Karpas-422 (cell line): ENCODE measurements at regions not wholly inside any gene's neighbourhood (a gene's known extent, or its start where the extent isn't known, plus 50 kb on each side); places are given as distances from the start of the nearest gene placed in this dataset.

ENCODE experiments used
- DNase-seq: peaks from one replicate; pipeline ENCODE4 v3.0.0-alpha.2; 2015
- H2AFZ ChIP-seq: fragments of 200-600 bp; sonication (generic); 2 replicates; pipeline ENCODE4 v1.6.1; 2014; ENCODE audit warnings: antibody characterized with exemption, low read length, mixed read lengths
- H3K27ac ChIP-seq: fragments of 200-600 bp; sonication (generic); 2 replicates; pipeline ENCODE4 v1.5.1; 2014; ENCODE audit warnings: mild to moderate bottlenecking, low read length, moderate library complexity
- H3K27me3 ChIP-seq: fragments of 200-600 bp; sonication (generic); 2 replicates; pipeline ENCODE4 v1.6.1; 2014; ENCODE audit warnings: low read length, mixed read lengths
- H3K36me3 ChIP-seq: fragments of 200-600 bp; sonication (generic); 2 replicates; pipeline ENCODE4 v1.6.1; 2014; ENCODE audit warnings: low read length, mixed read lengths; ENCODE audit not compliant: insufficient read depth
- H3K4me1 ChIP-seq: fragments of 200-600 bp; sonication (generic); 2 replicates; pipeline ENCODE4 v1.6.1; 2014; ENCODE audit warnings: mild to moderate bottlenecking, low read length, mixed read lengths
- H3K4me2 ChIP-seq: fragments of 200-600 bp; sonication (generic); 2 replicates; pipeline ENCODE4 v1.6.1; 2014; ENCODE audit warnings: low read length, low read depth, mild to moderate bottlenecking; ENCODE audit not compliant: poor library complexity, severe bottlenecking
- H3K4me3 ChIP-seq: fragments of 200-600 bp; sonication (generic); 2 replicates; pipeline ENCODE4 v1.5.1; 2014; ENCODE audit warnings: mild to moderate bottlenecking, antibody characterized with exemption, low read length, mixed read lengths
- H3K79me2 ChIP-seq: fragments of 200-600 bp; sonication (generic); 2 replicates; pipeline ENCODE4 v1.6.1; 2014; ENCODE audit warnings: mild to moderate bottlenecking, low read length, mixed read lengths
- H3K9ac ChIP-seq: fragments of 200-600 bp; sonication (generic); 2 replicates; pipeline ENCODE4 v1.6.0; 2014; ENCODE audit warnings: low read length
- H3K9me2 ChIP-seq: fragments of 200-600 bp; sonication (generic), shearing (Covaris generic); replicated peaks from 2 replicates; pipeline ENCODE4 v1.6.0; 2014; ENCODE audit warnings: mild to moderate bottlenecking, low read length, moderate library complexity; ENCODE audit not compliant: insufficient read depth
- H3K9me3 ChIP-seq: fragments of 300-700, 200-600 bp; sonication (generic); 2 replicates; pipeline ENCODE4 v1.6.1; 2014; ENCODE audit warnings: low read length, mixed read lengths
- H4K20me1 ChIP-seq: fragments of 200-600 bp; sonication (generic); 2 replicates; pipeline ENCODE4 v1.6.1; 2014; ENCODE audit warnings: mild to moderate bottlenecking, antibody characterized with exemption, low read length, low read depth; ENCODE audit not compliant: insufficient read depth

DNA sequence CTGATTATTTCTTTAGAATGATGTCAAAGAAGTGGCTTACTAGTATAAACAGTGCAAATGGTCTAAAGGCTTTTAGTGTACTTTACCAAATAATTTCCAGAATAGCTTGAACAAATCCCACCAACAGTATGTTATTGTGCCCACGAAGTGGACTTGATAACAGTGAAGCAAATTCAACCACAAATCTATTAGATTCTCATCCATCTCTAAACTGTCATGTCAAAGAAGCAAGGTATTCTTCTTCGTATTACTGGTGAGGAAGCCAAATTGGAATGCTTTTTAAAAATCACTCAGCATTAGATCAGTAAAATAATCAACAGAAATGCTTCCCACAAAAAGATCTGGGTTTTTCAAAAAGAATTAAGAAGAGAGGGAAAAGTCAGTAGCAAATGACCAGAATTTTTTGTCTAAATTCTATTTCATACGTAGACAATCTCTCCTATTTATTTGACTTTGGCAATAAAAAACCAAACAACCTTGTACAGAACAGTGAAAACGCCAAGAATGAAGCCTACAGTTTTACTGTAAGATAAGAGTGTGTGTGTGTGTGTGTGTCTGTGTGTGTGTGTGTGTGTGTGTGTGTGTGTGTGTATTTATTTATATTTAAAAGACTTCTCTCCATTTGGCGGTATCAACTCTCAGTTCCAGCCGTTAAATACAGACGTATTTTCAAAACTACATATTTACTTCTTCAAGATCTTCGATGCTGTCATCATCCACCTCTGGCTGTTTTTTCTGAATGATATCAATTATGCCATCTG is 114.6 kb downstream of the CYB561 start:
- H3K9me3 ChIP-seq: no peaks in the 10 kb centered on the region
- H3K4me3 ChIP-seq: no peak overlapping the region
- H3K27ac ChIP-seq: no peak overlapping the region
- no peaks in the 10 kb centered on the region for H3K9me2 ChIP-seq
- H4K20me1 ChIP-seq: no peaks in the 10 kb centered on the region
- H3K27me3 ChIP-seq: no peaks in the 10 kb centered on the region
- DNase-seq: no peak
- no peaks in the 10 kb centered on the region for H3K4me1 ChIP-seq
- H3K36me3 ChIP-seq: no peaks in the 10 kb centered on the region
- H3K4me2 ChIP-seq: no peak overlapping the region
- no peak overlapping the region for H3K9ac ChIP-seq
- H3K79me2 ChIP-seq: no peaks in the 10 kb centered on the region
- H2AFZ ChIP-seq: no peak overlapping the region

- H3K79me2 ChIP-seq: no peaks in the 10 kb centered on the region
- H3K27me3 ChIP-seq: no peaks in the 10 kb centered on the region
- no peak overlapping the region for H3K4me2 ChIP-seq
- H3K9ac ChIP-seq: no peak overlapping the region
- H3K4me3 ChIP-seq: no peak overlapping the region
- no peak overlapping the region for H3K27ac ChIP-seq
- H3K9me2 ChIP-seq: no peaks in the 10 kb centered on the region
- no peak for DNase-seq
- H4K20me1 ChIP-seq: no peaks in the 10 kb centered on the region
- H2AFZ ChIP-seq: no peak overlapping the region
- H3K4me1 ChIP-seq: no peaks in the 10 kb centered on the region
- H3K9me3 ChIP-seq: no peaks in the 10 kb centered on the region
- no peaks in the 10 kb centered on the region for H3K36me3 ChIP-seq
Observed at GRCh38 chr17:63332286-63332685, 113.8 kb downstream of the CYB561 start.

- H3K4me1 ChIP-seq: no peaks in the 10 kb centered on the region
- no peak for DNase-seq
- H3K79me2 ChIP-seq: no peaks in the 10 kb centered on the region
- no peaks in the 10 kb centered on the region for H3K9me3 ChIP-seq
- H3K4me3 ChIP-seq: no peak overlapping the region
- no peaks in the 10 kb centered on the region for H3K27me3 ChIP-seq
- no peak overlapping the region for H2AFZ ChIP-seq
- H3K4me2 ChIP-seq: no peak overlapping the region
- H3K9ac ChIP-seq: no peak overlapping the region
- no peaks in the 10 kb centered on the region for H3K36me3 ChIP-seq
- no peaks in the 10 kb centered on the region for H4K20me1 ChIP-seq
- no peaks in the 10 kb centered on the region for H3K9me2 ChIP-seq
- no peak overlapping the region for H3K27ac ChIP-seq
Observed at GRCh38 chr17:63333869-63334268, 112.2 kb downstream of the CYB561 start.

GRCh38 chr17:63335831-63336230 is 110.3 kb downstream of the CYB561 start:
- no peaks in the 10 kb centered on the region for H3K79me2 ChIP-seq
- DNase-seq: no peak
- H3K27me3 ChIP-seq: no peaks in the 10 kb centered on the region
- no peak overlapping the region for H3K4me3 ChIP-seq
- H4K20me1 ChIP-seq: no peaks in the 10 kb centered on the region
- H3K4me1 ChIP-seq: 0 out of 2 replicates have a peak, but pooled peaks cover 3% of the 10 kb centered on the region
- no peak overlapping the region for H3K9ac ChIP-seq
- no peaks in the 10 kb centered on the region for H3K9me2 ChIP-seq
- no peaks in the 10 kb centered on the region for H3K9me3 ChIP-seq
- no peak overlapping the region for H3K27ac ChIP-seq
- H3K4me2 ChIP-seq: no peak overlapping the region
- no peaks in the 10 kb centered on the region for H3K36me3 ChIP-seq
- no peak overlapping the region for H2AFZ ChIP-seq

DNA sequence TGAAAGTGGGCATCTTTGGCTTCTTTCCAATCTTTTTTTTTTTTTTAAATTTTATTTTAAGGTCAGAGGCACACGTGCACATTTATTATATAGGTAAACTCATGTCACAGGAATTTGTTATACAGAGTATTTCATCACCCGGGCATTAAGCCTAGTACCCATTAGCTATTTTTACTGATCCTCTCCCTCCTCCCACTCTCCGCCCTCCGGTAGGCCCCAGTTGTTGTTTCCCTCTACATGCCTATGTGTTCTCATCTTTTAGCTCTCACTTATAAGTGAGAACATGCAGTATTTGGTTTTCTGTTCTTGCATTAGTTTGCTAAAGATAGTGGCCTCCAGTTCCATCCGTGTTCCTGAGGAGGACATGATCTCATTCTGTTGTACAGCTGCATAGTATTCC is 108.5 kb downstream of the CYB561 start:
- Histone ChIP-seq H3K4me3 (no peak overlapping the region), H3K79me2 (no peaks in the 10 kb centered on the region), H3K27me3 (no peaks in the 10 kb centered on the region), H4K20me1 (no peaks in the 10 kb centered on the region), H3K36me3 (no peaks in the 10 kb centered on the region), H3K9me3 (no peaks in the 10 kb centered on the region), H3K4me2 (no peak overlapping the region), H2AFZ (no peak overlapping the region), H3K27ac (no peak overlapping the region), H3K9ac (no peak overlapping the region), H3K9me2 (no peaks in the 10 kb centered on the region), H3K4me1 (0 out of 2 replicates have a peak, but pooled peaks cover 3% of the 10 kb centered on the region)
- DNase-seq: no peak

DNA sequence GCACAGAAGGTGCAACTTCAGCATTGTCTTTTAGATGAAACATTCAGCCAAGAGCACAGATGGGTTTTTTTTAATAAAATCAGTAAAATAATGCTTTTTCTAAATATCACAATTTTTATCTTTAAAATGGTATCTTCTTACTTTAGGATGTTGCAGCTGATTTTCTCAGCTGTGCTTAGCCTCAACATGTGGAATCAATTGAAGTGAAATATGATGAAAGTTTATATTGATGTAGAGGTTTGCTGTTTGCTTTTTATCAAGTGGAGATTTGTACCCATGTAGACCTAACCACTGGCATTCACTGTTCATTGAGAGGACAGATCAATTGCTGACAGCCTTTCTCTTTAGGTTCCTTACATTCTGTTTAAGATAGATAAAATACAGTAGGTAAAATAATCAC is 107.8 kb downstream of the CYB561 start:
- H3K9me2 ChIP-seq: no peaks in the 10 kb centered on the region
- no peak overlapping the region for H3K9ac ChIP-seq
- H3K27me3 ChIP-seq: no peaks in the 10 kb centered on the region
- H3K27ac ChIP-seq: no peak overlapping the region
- no peak overlapping the region for H3K4me3 ChIP-seq
- H2AFZ ChIP-seq: no peak overlapping the region
- H3K9me3 ChIP-seq: no peaks in the 10 kb centered on the region
- H3K4me1 ChIP-seq: 0 out of 2 replicates have a peak, but pooled peaks cover 3% of the 10 kb centered on the region
- no peaks in the 10 kb centered on the region for H3K79me2 ChIP-seq
- no peaks in the 10 kb centered on the region for H3K36me3 ChIP-seq
- DNase-seq: no peak
- no peak overlapping the region for H3K4me2 ChIP-seq
- H4K20me1 ChIP-seq: no peaks in the 10 kb centered on the region

- Histone ChIP-seq H3K4me2 (no peak overlapping the region), H3K27me3 (no peaks in the 10 kb centered on the region), H3K4me3 (no peak overlapping the region), H3K9ac (no peak overlapping the region), H3K79me2 (no peaks in the 10 kb centered on the region), H3K4me1 (0 out of 2 replicates have a peak, but pooled peaks cover 3% of the 10 kb centered on the region), H3K9me3 (no peaks in the 10 kb centered on the region), H3K27ac (no peak overlapping the region), H3K9me2 (no peaks in the 10 kb centered on the region), H3K36me3 (no peaks in the 10 kb centered on the region), H2AFZ (no peak overlapping the region), H4K20me1 (no peaks in the 10 kb centered on the region)
- no peak for DNase-seq
Observed at GRCh38 chr17:63341276-63341675, 104.8 kb downstream of the CYB561 start.

GRCh38 chr17:63344383-63344782 is 101.7 kb downstream of the CYB561 start:
- no peak overlapping the region for H3K9ac ChIP-seq
- no peaks in the 10 kb centered on the region for H3K9me3 ChIP-seq
- H3K27ac ChIP-seq: no peak overlapping the region
- H3K4me1 ChIP-seq: 0 out of 2 replicates have a peak, but pooled peaks cover 3% of the 10 kb centered on the region
- no peaks in the 10 kb centered on the region for H3K79me2 ChIP-seq
- H2AFZ ChIP-seq: no peak overlapping the region
- H3K36me3 ChIP-seq: no peaks in the 10 kb centered on the region
- H4K20me1 ChIP-seq: no peaks in the 10 kb centered on the region
- no peaks in the 10 kb centered on the region for H3K27me3 ChIP-seq
- DNase-seq: no peak
- no peak overlapping the region for H3K4me2 ChIP-seq
- H3K9me2 ChIP-seq: no peaks in the 10 kb centered on the region
- H3K4me3 ChIP-seq: no peak overlapping the region
